ENCODE measurements at regions not wholly inside any gene's neighbourhood (a gene's known extent, or its start where the extent isn't known, plus 50 kb on each side); places are given as distances from the start of the nearest gene placed in this dataset.

- H3K9me3 ChIP-seq: no peaks in the 10 kb centered on the region
- 79 to 92% methylated on average over 17 of the region's 17 CpGs for WGBS, 2 donors
These were observed 184.8 kb downstream of the PTPN20 start for GRCh38 chr10:47095848-47096612.

GRCh38 chr10:47098238-47098637, 187.0 kb downstream of the PTPN20 start:
- Histone ChIP-seq H3K9me3 (no peaks in the 10 kb centered on the region), H3K27ac (no peak overlapping the region), H3K4me3 (no peak overlapping the region), H3K4me1 (no peaks in the 10 kb centered on the region), H3K36me3 (no peaks in the 10 kb centered on the region), H3K27me3 (no peaks in the 10 kb centered on the region)
- no peak for TF ChIP-seq POLR2A (IDR thresholded peaks at IDR 0.05)
- no peak for TF ChIP-seq CTCF (IDR thresholded peaks at IDR 0.05)
- no peak for TF ChIP-seq EP300 (IDR thresholded peaks at IDR 0.05)
- DNase-seq (ENCODE audit: low spot score in 2 of 2): no peak
- 93 to 95% methylated on average over 3 of the region's 3 CpGs for WGBS, 2 donors

More at GRCh38 chr10:47095848-47096612, 184.8 kb downstream of the PTPN20 start:
- Histone ChIP-seq H3K27ac (no peak overlapping the region), H3K27me3 (no peaks in the 10 kb centered on the region), H3K4me1 (no peaks in the 10 kb centered on the region), H3K4me3 (no peak overlapping the region), H3K36me3 (no peaks in the 10 kb centered on the region)
- TF ChIP-seq CTCF (IDR thresholded peaks at IDR 0.05) (no peak), POLR2A (IDR thresholded peaks at IDR 0.05) (no peak), EP300 (IDR thresholded peaks at IDR 0.05) (no peak)
- no peak for DNase-seq (ENCODE audit: low spot score in 2 of 2)

DNA sequence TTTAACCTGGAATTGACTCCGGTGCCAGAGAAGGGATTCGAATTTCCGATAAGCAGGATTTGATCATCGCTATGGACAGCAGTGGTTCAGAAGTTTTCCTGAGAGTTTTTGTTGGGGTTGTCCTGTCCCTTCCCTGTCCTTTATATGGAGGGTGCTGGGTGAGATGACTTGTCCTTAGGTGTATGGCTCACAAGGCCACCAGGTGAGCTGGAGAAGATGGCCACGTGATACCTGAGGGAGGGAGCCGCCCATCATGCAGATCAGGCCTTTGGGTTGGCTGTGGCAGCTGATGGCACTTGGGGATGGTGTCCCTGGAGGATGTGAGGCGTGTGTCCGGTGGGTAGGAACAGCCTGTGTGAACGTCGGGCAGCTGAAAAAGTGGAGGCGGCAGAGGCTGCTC, 187.7 kb downstream of the PTPN20 start:
- Histone ChIP-seq H3K9me3 (no peaks in the 10 kb centered on the region), H3K27me3 (no peaks in the 10 kb centered on the region), H3K4me1 (no peaks in the 10 kb centered on the region), H3K27ac (no peak overlapping the region), H3K4me3 (no peak overlapping the region), H3K36me3 (no peaks in the 10 kb centered on the region)
- no peak for DNase-seq (ENCODE audit: low spot score in 2 of 2)
- no peak for TF ChIP-seq EP300 (IDR thresholded peaks at IDR 0.05)
- no peak for TF ChIP-seq POLR2A (IDR thresholded peaks at IDR 0.05)
- no peak for TF ChIP-seq CTCF (IDR thresholded peaks at IDR 0.05)
- WGBS, 2 donors: 91 to 92% methylated on average over 11 of the region's 11 CpGs

GRCh38 chr10:47099474-47099873, 188.2 kb downstream of the PTPN20 start:
- H3K9me3 ChIP-seq: no peaks in the 10 kb centered on the region
- DNase-seq (ENCODE audit: low spot score in 2 of 2): no peak
- H3K27ac ChIP-seq: no peak overlapping the region
- H3K27me3 ChIP-seq: no peaks in the 10 kb centered on the region
- H3K36me3 ChIP-seq: no peaks in the 10 kb centered on the region
- TF ChIP-seq EP300 (IDR thresholded peaks at IDR 0.05) (no peak), CTCF (IDR thresholded peaks at IDR 0.05) (no peak), POLR2A (IDR thresholded peaks at IDR 0.05) (no peak)
- 96 to 97% methylated on average over 7 of the region's 7 CpGs for WGBS, 2 donors
- H3K4me3 ChIP-seq: no peak overlapping the region
- no peaks in the 10 kb centered on the region for H3K4me1 ChIP-seq

DNA sequence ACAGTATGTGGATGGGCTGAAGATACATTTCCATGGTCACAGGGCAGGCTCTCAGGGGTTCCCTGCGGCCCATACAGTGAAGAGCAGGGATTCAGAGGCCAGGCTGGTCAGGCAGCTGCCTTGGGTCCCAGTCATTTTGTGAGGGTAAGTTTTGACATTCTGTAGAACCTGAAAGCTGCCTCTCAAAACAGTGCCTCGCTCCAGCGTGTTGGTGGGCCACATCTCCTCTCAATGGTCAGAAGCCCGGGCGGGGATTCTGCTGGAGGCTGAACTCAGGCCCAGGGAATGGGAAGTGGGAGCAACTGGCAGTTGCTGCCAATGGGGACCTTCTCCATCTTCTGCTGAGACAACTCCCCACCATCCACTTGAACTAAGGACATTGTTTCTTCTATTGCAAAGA, 190.0 kb downstream of the PTPN20 start:
- no peak overlapping the region for H3K4me3 ChIP-seq
- TF ChIP-seq EP300 (IDR thresholded peaks at IDR 0.05): no peak
- TF ChIP-seq CTCF (IDR thresholded peaks at IDR 0.05): no peak
- no peak for TF ChIP-seq POLR2A (IDR thresholded peaks at IDR 0.05)

More for the DNA sequence above, 190.0 kb downstream of the PTPN20 start:
- Histone ChIP-seq H3K4me1 (no peaks in the 10 kb centered on the region), H3K9me3 (no peaks in the 10 kb centered on the region), H3K27me3 (no peaks in the 10 kb centered on the region), H3K36me3 (no peaks in the 10 kb centered on the region), H3K27ac (no peak overlapping the region)
- WGBS, 2 donors: 97 to 100% methylated on average over 5 of the region's 5 CpGs
- no peak for DNase-seq (ENCODE audit: low spot score in 2 of 2)
